ENCODE measurements at regions not wholly inside any gene's neighbourhood (a gene's known extent, or its start where the extent isn't known, plus 50 kb on each side); places are given as distances from the start of the nearest gene placed in this dataset.

GRCh38 chr12:3961591-3961990 lies 88.4 kb upstream of the PARP11 start:
- no peak for DNase-seq (ENCODE audit: low spot score)

- DNase-seq (ENCODE audit: low spot score): no peak
These were observed 86.8 kb upstream of the PARP11 start for GRCh38 chr12:3959799-3960560.

GRCh38 chr12:3958534-3958933 lies 85.3 kb upstream of the PARP11 start:
- no peak for DNase-seq (ENCODE audit: low spot score)

GRCh38 chr12:3951380-3952135 lies 78.4 kb upstream of the PARP11 start:
- no peak for DNase-seq (ENCODE audit: low spot score)

GRCh38 chr12:3950714-3951320 lies 77.6 kb upstream of the PARP11 start:
- DNase-seq (ENCODE audit: low spot score): no peak

GRCh38 chr12:3947781-3948180 lies 74.6 kb upstream of the PARP11 start:
- no peak for DNase-seq (ENCODE audit: low spot score)

- no peak for DNase-seq (ENCODE audit: low spot score)
These were observed 72.5 kb upstream of the PARP11 start for GRCh38 chr12:3945671-3946070.

- no peak for DNase-seq (ENCODE audit: low spot score)
These were observed 71.4 kb upstream of the PARP11 start for GRCh38 chr12:3944620-3945019.

GRCh38 chr12:3938042-3938544 lies 64.9 kb upstream of the PARP11 start:
- DNase-seq (ENCODE audit: low spot score): no peak

- no peak for DNase-seq (ENCODE audit: low spot score)
These were observed 61.9 kb upstream of the PARP11 start for GRCh38 chr12:3935078-3935477.

GRCh38 chr12:3933819-3934192 lies 60.6 kb upstream of the PARP11 start:
- no peak for DNase-seq (ENCODE audit: low spot score)

- DNase-seq (ENCODE audit: low spot score): no peak
These were observed 60.0 kb upstream of the PARP11 start for GRCh38 chr12:3933074-3933818.

GRCh38 chr12:3931776-3932175 lies 58.6 kb upstream of the PARP11 start:
- DNase-seq (ENCODE audit: low spot score): no peak

- DNase-seq (ENCODE audit: low spot score): no peak
These were observed 58.0 kb upstream of the PARP11 start for GRCh38 chr12:3931206-3931605.

- DNase-seq (ENCODE audit: low spot score): peak; percentile 64
These were observed 56.8 kb upstream of the PARP11 start for GRCh38 chr12:3929875-3930615.

- DNase-seq (ENCODE audit: low spot score): no peak
These were observed 55.5 kb upstream of the PARP11 start for GRCh38 chr12:3928538-3929184.

GRCh38 chr12:3925621-3926020 lies 52.4 kb upstream of the PARP11 start:
- DNase-seq (ENCODE audit: low spot score): no peak

GRCh38 chr12:3924761-3925160 lies 51.6 kb upstream of the PARP11 start:
- DNase-seq (ENCODE audit: low spot score): no peak

GRCh38 chr12:3923021-3923420 lies 49.8 kb upstream of the PARP11 start:
- no peak for DNase-seq (ENCODE audit: low spot score)

Data from pons (tissue), 1 donor.